H9 (cell line): ENCODE measurements at regions not wholly inside any gene's neighbourhood (a gene's known extent, or its start where the extent isn't known, plus 50 kb on each side); places are given as distances from the start of the nearest gene placed in this dataset.

Experiments used
- DNase-seq: peaks from one replicate; pipeline ENCODE4 v3.0.0-alpha.2; 2017
- H2AFZ ChIP-seq: one replicate; pipeline ENCODE4 v1.6.1; 2013; ENCODE audit warnings: mild to moderate bottlenecking, low read length, control low read depth, moderate library complexity
- H2AK5ac ChIP-seq: 2 replicates; pipeline ENCODE4 v1.6.1; 2013; ENCODE audit warnings: low read length, control low read depth, mixed read lengths; ENCODE audit not compliant: insufficient read length
- H2BK120ac ChIP-seq: one replicate; pipeline ENCODE4 v1.6.1; 2013; ENCODE audit warnings: low read depth, mild to moderate bottlenecking, low read length, control low read depth, inconsistent platforms; ENCODE audit not compliant: poor library complexity, severe bottlenecking
- H2BK12ac ChIP-seq: 2 replicates; pipeline ENCODE4 v1.6.1; 2013; ENCODE audit warnings: low read length, control low read depth, mixed read lengths, low read depth; ENCODE audit not compliant: insufficient read length
- H2BK15ac ChIP-seq: 2 replicates; pipeline ENCODE4 v1.6.1; 2013; ENCODE audit warnings: low read depth, low read length, control low read depth
- H2BK20ac ChIP-seq: one replicate; pipeline ENCODE4 v1.6.1; 2013; ENCODE audit warnings: low read depth, mild to moderate bottlenecking, low read length, control low read depth, inconsistent platforms; ENCODE audit not compliant: poor library complexity, severe bottlenecking
- H2BK5ac ChIP-seq: 2 replicates; pipeline ENCODE4 v1.6.1; 2013; ENCODE audit warnings: low read length, control low read depth, mixed read lengths; ENCODE audit not compliant: insufficient read length
- H3K14ac ChIP-seq: 2 replicates; pipeline ENCODE4 v1.6.1; 2013; ENCODE audit warnings: low read length, control low read depth; ENCODE audit not compliant: insufficient read depth
- H3K18ac ChIP-seq: 2 replicates; pipeline ENCODE4 v1.6.1; 2013; ENCODE audit warnings: low read depth, mild to moderate bottlenecking, mixed read lengths, low read length, control low read depth; ENCODE audit not compliant: insufficient read length
- H3K23ac ChIP-seq: 2 replicates; pipeline ENCODE4 v1.6.1; 2013; ENCODE audit warnings: low read length, control low read depth, mixed read lengths, low read depth; ENCODE audit not compliant: insufficient read length
- H3K23me2 ChIP-seq: 2 replicates; pipeline ENCODE4 v1.6.1; 2013; ENCODE audit warnings: low read depth, mild to moderate bottlenecking, mixed read lengths, low read length, control low read depth; ENCODE audit not compliant: insufficient read length, poor library complexity, severe bottlenecking
- H3K27ac ChIP-seq: 2 replicates; pipeline ENCODE4 v1.5.1; 2013; ENCODE audit warnings: low read length, control low read depth, mixed read lengths, low read depth; ENCODE audit not compliant: insufficient read length
- H3K27me3 ChIP-seq: 2 replicates; pipeline ENCODE4 v1.6.1; 2013; ENCODE audit warnings: low read length, control low read depth, inconsistent platforms; ENCODE audit not compliant: insufficient read depth
- H3K4ac ChIP-seq: 2 replicates; pipeline ENCODE4 v1.6.1; 2013; ENCODE audit warnings: low read depth, mild to moderate bottlenecking, control low read depth, inconsistent platforms, low read length, moderate library complexity
- H3K4me1 ChIP-seq: 2 replicates; pipeline ENCODE4 v1.6.1; 2013; ENCODE audit warnings: low read length, control low read depth, inconsistent platforms; ENCODE audit not compliant: insufficient read depth
- H3K4me2 ChIP-seq: 2 replicates; pipeline ENCODE4 v1.6.1; 2013; ENCODE audit warnings: low read length, control low read depth, mixed read lengths; ENCODE audit not compliant: insufficient read length, insufficient read depth
- H3K56ac ChIP-seq: 2 replicates; pipeline ENCODE4 v1.6.1; 2013; ENCODE audit warnings: low read depth, mild to moderate bottlenecking, mixed read lengths, low read length, control low read depth; ENCODE audit not compliant: insufficient read length
- H3K79me1 ChIP-seq: 2 replicates; pipeline ENCODE4 v1.6.1; 2013; ENCODE audit warnings: low read depth, mild to moderate bottlenecking, moderate library complexity, low read length, control low read depth, inconsistent platforms; ENCODE audit not compliant: insufficient read depth, poor library complexity, severe bottlenecking
- H3K79me2 ChIP-seq: 2 replicates; pipeline ENCODE4 v1.6.1; 2013; ENCODE audit warnings: low read length, control low read depth, inconsistent platforms; ENCODE audit not compliant: insufficient read depth
- H3K9ac ChIP-seq: 2 replicates; pipeline ENCODE4 v1.6.1; 2013; ENCODE audit warnings: low read length, control low read depth, mixed read lengths; ENCODE audit not compliant: insufficient read length; ENCODE audit errors: extremely low read depth
- H3K9me3 ChIP-seq: one replicate; pipeline ENCODE4 v1.6.1; 2013; ENCODE audit warnings: low read depth, low read length, inconsistent platforms; ENCODE audit not compliant: control insufficient read depth
- H3T11ph ChIP-seq: one replicate; pipeline ENCODE4 v1.6.1; 2013; ENCODE audit warnings: mild to moderate bottlenecking, low read length, control low read depth, inconsistent platforms
- H4K20me1 ChIP-seq: one replicate; pipeline ENCODE4 v1.6.1; 2013; ENCODE audit not compliant: control insufficient read depth, insufficient read length, insufficient read depth
- H4K5ac ChIP-seq: 2 replicates; pipeline ENCODE4 v1.6.1; 2013; ENCODE audit warnings: low read depth, mild to moderate bottlenecking, mixed read lengths, low read length, control low read depth; ENCODE audit not compliant: insufficient read length
- H4K8ac ChIP-seq: replicated peaks from 2 replicates; pipeline ENCODE4 v1.6.1; 2013; ENCODE audit warnings: low read length, control low read depth, mixed read lengths, low read depth; ENCODE audit not compliant: insufficient read length
- H4K91ac ChIP-seq: 2 replicates; pipeline ENCODE4 v1.6.1; 2013; ENCODE audit warnings: low read depth, mild to moderate bottlenecking, moderate library complexity, mixed read lengths, low read length, control low read depth; ENCODE audit not compliant: insufficient read length
- H3K27ac Mint-ChIP-seq, 3 experiments: 2 replicates in 2 of 3; 3 replicates in 1 of 3; pipeline ENCODE4 v1.8.0; 2020 to 2021; ENCODE audit warnings: mixed read lengths in 3 of 3, mild to moderate bottlenecking in 1 of 3, moderate library complexity in 1 of 3
- H3K27me3 Mint-ChIP-seq: 2 replicates; pipeline ENCODE4 v1.8.0; 2021; ENCODE audit warnings: low read depth, mild to moderate bottlenecking, moderate library complexity, mixed read lengths
- H3K36me3 Mint-ChIP-seq, 3 experiments: 2 replicates in 2 of 3; 3 replicates in 1 of 3; pipeline ENCODE4 v1.8.0; 2020 to 2021; ENCODE audit warnings: low read depth in 3 of 3, mixed read lengths in 3 of 3; ENCODE audit not compliant: insufficient read depth in 1 of 3
- H3K4me1 Mint-ChIP-seq, 2 experiments: 2 replicates each; pipeline ENCODE4 v1.8.0; 2020; ENCODE audit warnings: mixed read lengths in 2 of 2
- H3K4me3 Mint-ChIP-seq, 2 experiments: 2 replicates in 1 of 2; 3 replicates in 1 of 2; pipeline ENCODE4 v1.8.0; 2020 to 2021; ENCODE audit warnings: mild to moderate bottlenecking in 2 of 2, mixed read lengths in 2 of 2, moderate library complexity in 1 of 2
- H3K9me3 Mint-ChIP-seq, 2 experiments: 2 replicates in 1 of 2; 3 replicates in 1 of 2; pipeline ENCODE4 v1.8.0; 2020; ENCODE audit warnings: mild to moderate bottlenecking in 2 of 2, mixed read lengths in 2 of 2, moderate library complexity in 1 of 2
- WGBS: extraction: QIAGEN DNeasy Blood & Tissue Kit; methylation state at CpG from one replicate; pipeline ENCODE4 v1.1.7; 2013; ENCODE audit warnings: missing lambda C conversion rate, low lambda C conversion rate, mixed read lengths; ENCODE audit not compliant: insufficient read length; ENCODE audit errors: extremely low coverage; 5-methylcytosine and 5-hydroxymethylcytosine counted together
- TF ChIP-seq, protein P1 (sequence below): fragments of 200-600 bp; sonication (generic); conservative IDR thresholded peaks from 3 replicates; pipeline ENCODE4 v1.8.0; 2021; ENCODE audit warnings: antibody characterized with exemption, mild to moderate bottlenecking

DNA sequence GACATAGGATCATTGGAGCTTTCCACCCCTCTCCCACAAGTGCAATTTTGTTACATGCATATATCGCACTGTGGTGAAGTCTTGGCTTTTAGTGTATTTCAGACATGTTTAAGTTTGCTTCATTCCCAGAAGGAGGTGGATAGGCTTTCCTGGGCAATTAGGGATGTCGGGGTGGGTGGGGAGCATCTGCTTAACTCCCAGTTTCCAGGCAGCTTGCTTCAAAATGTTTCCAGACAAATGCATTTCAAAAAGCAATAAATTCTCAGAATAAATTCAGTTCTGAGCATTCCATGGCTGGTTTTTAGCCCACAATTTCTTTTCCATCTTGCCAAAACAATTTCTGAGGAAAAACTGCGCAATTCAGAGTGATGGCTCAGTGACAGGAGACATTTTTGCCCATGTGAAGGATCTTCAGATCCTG, 227.7 kb upstream of the ZPLD1 start:
- H3K36me3 Mint-ChIP-seq = peaks cover 3 to 24% (median 8%) of the 10 kb centered on the region in 3 experiments; a peak in 5 of 7 replicates
- Histone ChIP-seq H2BK20ac (no peak overlapping the region), H3K79me1 (no peaks in the 10 kb centered on the region)

More for the DNA sequence above, 227.7 kb upstream of the ZPLD1 start:
- Histone ChIP-seq H2AK5ac (no peak overlapping the region), H3K79me2 (no peaks in the 10 kb centered on the region), H3K23me2 (no peaks in the 10 kb centered on the region), H4K20me1 (no peaks in the 10 kb centered on the region), H2BK120ac (no peak overlapping the region), H2BK12ac (no peak overlapping the region), H2AFZ (no peak overlapping the region), H4K8ac (no peak overlapping the region), H3K9me3 (no peaks in the 10 kb centered on the region), H3K27ac (no peak overlapping the region), H2BK5ac (no peak overlapping the region), H4K91ac (no peak overlapping the region), H4K5ac (no peak overlapping the region), H3K4ac (no peak overlapping the region), H2BK15ac (no peak overlapping the region), H3K9ac (no peak overlapping the region), H3K56ac (no peak overlapping the region), H3K4me1 (no peaks in the 10 kb centered on the region; the same call in 1 of the 2 replicates), H3K27me3 (no peaks in the 10 kb centered on the region), H3K14ac (no peak overlapping the region), H3T11ph (no peak overlapping the region), H3K23ac (no peak overlapping the region), H3K4me2 (no peak overlapping the region), H3K18ac (no peak overlapping the region)
- peaks cover 12% of the 10 kb centered on the region in 2 experiments; a peak in 3 of 5 replicates for H3K9me3 Mint-ChIP-seq
- TF ChIP-seq, protein P1, sequence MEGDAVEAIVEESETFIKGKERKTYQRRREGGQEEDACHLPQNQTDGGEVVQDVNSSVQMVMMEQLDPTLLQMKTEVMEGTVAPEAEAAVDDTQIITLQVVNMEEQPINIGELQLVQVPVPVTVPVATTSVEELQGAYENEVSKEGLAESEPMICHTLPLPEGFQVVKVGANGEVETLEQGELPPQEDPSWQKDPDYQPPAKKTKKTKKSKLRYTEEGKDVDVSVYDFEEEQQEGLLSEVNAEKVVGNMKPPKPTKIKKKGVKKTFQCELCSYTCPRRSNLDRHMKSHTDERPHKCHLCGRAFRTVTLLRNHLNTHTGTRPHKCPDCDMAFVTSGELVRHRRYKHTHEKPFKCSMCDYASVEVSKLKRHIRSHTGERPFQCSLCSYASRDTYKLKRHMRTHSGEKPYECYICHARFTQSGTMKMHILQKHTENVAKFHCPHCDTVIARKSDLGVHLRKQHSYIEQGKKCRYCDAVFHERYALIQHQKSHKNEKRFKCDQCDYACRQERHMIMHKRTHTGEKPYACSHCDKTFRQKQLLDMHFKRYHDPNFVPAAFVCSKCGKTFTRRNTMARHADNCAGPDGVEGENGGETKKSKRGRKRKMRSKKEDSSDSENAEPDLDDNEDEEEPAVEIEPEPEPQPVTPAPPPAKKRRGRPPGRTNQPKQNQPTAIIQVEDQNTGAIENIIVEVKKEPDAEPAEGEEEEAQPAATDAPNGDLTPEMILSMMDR = no peak
- peaks cover 27 to 28% of the 10 kb centered on the region in 2 experiments for H3K4me1 Mint-ChIP-seq
- no peaks in the 10 kb centered on the region for H3K27me3 Mint-ChIP-seq
- DNase-seq = no peak
- WGBS = no CpG with 5 or more reads among the region's 3 CpGs
- H3K27ac Mint-ChIP-seq = no peak overlapping the region
- no peak overlapping the region for H3K4me3 Mint-ChIP-seq
